Left hindlimb (tissue), 1 donor: ENCODE measurements at regions not wholly inside any gene's neighbourhood (a gene's known extent, or its start where the extent isn't known, plus 50 kb on each side); places are given as distances from the start of the nearest gene placed in this dataset.
"Not testable (repeated sequence)": the region's sequence is repeated elsewhere in the genome, so short reads cannot be mapped to it uniquely, and the experiment has no call there.

ENCODE experiments used
- DNase-seq: peaks from one replicate; pipeline ENCODE4 v3.0.0-alpha.2; 2018

DNA sequence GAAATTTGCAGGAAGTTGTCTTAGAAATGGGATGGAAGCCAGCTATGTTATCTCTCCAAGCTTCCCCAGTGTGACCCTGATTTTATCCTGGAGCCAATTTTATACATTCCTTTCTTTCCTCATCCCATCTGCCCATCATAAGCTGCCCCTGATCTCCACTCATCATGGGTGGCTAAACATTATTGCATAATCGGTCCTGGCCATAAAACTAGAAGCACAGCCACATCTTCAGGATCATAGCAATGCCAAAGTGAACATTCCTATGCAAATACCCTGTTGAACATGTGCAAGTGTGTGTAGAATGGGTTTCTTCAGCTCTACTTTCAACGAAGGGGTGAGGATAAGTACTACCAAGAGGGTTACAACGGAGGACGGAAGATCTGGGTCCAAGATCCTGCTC, 50.6 kb upstream of the COG2 start:
- DNase-seq, result no peak

DNA sequence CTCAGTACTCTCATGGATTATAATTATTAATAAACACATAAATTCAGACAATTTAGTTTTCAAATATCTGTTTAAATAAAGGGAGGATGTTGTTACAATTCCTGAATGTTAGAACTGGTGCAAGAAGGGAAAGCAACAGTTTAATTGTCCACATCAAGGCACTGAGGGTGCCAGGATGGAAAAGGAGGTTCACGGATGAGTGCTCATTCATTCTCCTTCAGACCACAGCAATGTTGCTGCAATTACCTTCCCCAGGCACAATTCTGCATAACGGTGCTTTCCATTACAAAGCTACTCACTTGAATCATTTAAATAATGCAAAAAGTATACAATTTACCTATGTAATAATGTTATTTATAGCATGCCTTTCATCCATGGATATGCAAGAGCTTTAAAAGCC, 52.3 kb upstream of the COG2 start:
- DNase-seq, result no peak

DNA sequence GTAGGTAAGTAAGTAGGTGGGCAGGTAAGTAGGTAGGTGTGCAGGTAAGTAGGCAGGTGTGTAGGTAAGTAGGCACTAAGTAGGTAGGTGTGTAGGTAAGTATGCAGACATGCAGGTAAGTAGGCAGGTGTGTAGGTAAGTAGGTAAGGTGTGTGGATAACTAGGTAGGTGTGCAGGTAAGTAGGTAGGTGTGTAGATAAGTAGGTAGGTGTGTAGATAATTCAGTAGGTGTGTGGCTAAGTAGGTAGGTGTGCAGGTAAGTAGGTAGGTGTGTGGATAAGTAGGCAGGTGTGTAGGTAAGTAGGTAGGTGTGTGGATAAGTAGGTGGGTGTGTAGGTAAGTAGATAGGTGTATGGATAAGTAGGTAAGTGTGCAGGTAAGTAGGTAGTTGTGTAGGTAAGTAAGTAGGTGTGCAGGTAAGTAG, 53.9 kb upstream of the COG2 start:
- DNase-seq, result no peak

DNA sequence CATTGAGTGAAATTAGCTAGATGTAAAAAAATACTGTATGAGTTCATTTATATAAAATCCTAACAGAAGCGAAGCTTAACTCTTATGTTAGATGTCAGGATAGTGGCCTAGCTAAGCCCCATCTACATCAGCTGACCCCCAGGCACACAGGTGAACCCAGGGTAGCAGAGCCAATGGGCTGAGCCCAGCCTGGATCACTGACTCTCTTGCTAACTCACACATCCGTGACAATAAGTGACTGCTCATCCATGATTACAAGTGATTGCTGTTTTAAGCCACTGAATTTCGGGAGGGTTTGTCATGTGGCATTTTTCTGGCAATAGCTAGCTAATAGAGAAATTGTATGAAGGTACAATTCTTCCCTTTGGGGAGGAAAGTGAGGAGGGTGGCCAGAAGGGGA, 55.2 kb upstream of the COG2 start:
- no peak for DNase-seq

DNA sequence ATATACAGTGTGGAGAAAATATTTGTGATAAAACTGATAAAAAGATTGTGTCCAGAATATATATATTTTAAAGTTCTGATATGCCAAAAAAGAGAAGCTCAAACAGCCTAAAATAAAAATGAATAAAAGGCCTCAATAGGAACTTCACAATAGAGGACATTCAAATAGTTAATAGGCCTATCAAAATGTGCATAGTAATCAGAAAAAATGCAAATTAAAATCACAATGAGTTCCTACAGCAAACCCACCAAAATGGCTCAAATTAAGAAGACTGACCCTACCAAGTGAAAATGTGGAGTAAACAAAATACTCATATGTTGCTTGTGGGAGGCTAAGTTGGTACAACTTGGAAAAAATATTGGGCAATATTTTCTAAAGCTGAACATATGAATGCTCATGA, 57.6 kb upstream of the COG2 start:
- no peak for DNase-seq

DNA sequence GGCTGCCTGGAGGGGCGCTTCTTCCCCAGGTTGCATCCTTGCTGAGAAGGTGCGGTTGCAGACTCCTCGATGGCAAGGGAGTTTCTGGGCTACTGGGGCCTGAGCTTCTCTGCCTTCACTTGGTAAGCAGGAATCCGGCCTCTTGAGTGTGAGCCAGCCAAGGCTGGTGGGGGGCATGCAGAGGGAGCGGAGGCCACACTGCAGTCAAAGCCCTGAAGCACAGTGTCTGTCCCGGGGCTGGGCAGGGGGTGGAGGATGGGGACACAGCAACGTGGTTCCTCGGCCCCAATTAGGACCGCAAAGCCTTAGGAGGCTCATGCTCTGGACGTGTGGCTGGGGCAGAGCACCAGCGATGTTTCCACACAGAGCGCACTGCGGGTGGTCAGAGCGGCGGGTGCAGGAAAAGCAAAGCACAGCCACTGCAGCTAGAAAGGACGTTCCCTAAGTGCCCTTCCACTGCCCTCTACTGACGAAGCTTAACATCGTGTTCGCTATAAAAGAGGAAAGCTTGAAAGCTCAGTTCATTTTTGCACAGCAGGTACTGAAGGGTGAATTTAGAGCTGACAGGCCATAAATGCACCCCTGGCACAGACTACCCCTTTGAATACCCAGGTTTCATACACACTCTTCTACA, 60.7 kb upstream of the COG2 start:
- DNase-seq, result no peak

DNA sequence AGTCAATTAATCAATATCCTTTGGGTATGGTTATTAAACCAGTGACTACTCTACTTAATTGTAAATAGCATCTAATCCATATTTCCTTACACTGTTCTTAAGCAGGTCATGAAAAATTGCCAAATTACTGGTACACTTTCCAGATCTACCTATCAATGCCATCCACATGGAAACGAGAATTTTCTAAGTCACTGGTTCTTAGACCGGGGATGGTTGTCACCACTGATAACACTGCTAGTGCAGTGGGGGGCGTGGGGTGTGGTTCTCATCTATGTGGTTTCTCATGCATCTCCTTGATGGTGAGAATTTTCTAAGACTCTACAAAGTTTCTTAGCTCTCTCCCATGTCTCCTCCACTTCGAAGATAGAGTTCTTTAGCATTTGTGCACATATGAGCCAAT, 63.7 kb upstream of the COG2 start:
- no peak for DNase-seq

DNA sequence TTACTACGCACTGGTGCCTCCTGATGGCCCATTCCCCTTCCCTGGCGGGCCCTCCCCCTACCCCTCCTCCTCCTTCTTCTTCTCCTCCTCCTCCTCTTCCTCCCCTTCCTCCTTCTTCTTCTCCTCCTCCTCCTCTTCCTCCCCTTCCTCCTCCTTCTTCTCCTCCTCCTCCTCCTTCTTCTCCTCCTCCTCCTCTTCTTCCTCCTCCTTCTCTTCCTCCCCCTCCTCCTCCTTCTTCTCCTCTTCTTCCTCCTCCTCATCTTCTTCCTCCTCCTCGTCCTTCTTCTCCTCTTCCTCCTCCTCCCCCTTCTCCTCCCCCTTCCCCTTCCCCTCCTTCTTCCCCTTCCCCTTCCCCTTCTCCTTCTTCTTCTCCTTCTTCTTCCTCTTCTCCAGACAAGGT, 64.7 kb upstream of the COG2 start:
- DNase-seq, result no peak

DNA sequence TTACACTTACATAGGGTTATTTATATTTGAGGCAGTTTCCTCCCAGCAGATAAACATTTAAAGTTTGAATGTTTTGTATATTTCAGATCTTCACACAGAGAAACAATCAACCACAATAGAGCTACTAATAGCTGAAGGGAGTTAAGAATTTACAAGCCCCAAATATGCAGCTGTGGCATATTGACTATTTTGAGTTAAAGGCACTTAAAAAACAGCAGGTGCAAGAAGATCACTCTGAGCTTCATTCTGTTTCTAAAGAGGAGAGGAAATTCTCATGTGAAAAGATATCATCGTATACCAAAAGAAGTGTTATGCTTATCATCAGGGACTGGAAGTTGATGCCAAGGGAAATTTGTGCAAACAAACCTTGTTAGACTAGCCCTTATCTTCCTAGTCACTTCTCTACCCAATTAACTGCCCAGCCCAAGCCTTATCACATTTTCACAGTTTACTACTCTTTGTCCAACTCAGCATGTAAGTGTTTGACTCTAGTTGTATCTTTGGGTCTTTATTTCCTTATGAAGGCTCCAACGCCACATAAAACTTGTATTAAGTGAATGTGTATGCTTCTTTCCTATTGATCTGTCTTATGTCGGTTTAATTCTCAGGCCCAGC, 66.3 kb upstream of the COG2 start:
- no peak for DNase-seq

DNA sequence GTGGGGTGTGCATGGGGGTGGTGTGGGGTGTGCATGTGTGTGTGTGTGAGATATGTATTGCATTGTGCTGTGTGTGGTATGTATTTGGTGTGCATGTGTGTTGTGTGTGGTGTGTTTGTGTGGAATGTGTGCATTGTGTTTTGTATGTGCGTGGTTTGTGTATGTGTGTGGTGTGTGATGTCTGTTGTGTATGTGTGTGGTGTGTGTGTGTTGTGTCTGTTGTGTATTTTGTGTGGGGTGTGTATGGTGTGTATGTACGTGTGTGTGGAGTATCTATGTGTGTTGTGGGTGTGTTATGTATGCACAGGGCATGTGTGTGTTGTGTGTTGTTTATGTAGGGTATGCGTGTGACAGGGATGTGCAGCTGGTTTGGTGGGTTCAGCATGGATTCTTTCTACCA, 67.8 kb upstream of the COG2 start:
- DNase-seq, result no peak

DNA sequence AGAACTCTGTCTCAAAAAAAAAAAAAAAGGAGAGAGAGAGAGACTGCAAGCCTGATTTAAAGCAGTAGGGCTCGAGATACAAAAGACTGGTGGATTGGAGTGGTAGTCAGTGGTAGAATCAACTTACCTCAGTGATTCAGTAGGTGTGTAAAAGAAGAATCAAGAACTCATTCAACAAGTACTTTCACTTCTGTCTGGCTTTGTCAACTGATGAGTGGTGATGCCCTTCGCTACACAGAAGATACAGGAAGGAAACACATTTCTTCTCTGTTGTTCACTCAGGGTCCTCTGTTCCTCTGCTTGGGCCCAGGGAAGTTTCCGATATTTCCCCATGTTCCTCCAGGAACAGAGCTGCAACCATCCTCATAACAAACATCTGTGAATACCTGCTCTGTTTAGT, 68.6 kb upstream of the COG2 start:
- DNase-seq, result no peak

DNA sequence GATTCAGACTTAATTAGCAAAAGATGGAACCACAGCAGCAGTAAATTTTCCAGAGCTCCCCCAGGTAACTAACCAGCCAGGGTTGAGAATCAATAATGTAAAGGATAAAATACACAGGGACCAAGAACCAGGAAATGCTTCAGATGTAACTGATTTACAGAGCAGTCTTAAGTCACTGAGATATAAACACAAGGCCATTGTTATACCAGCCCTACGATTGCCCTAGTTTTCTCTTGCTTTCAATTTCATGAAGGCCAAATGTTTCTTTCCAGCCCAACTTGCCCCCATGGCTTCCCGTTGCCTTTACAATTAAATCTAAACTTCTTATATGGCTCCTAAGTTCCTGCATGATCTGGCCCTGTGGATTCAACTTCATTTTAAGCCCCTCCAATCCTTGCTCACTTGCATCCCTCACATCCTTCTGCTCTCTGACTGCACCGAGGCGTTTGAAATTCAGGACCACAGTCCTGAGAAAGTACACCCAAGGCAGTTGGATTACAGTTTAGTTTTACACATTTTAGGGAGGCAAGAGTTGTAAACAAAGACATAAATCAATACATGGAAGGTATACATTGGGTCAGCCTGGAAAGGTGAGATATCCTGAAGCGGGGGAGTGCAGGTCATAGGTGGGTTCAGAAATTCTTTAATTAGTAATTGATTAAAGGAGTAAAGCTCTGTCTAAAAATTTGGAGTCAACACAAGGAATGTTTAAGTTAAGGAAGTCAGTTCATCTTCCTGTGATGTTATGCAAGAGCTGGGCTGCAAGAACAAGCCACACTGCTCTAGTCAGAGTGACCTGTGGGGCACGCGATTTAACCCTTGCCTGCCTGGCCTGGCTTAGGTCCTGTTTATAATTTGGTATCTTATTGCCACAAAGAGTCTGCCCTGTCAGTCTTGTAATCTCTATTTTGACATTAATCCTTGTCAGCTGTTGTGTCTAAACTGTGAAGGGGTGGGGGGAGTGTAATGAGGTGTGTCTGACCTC, 69.9 kb upstream of the COG2 start:
- DNase-seq, result no peak

DNA sequence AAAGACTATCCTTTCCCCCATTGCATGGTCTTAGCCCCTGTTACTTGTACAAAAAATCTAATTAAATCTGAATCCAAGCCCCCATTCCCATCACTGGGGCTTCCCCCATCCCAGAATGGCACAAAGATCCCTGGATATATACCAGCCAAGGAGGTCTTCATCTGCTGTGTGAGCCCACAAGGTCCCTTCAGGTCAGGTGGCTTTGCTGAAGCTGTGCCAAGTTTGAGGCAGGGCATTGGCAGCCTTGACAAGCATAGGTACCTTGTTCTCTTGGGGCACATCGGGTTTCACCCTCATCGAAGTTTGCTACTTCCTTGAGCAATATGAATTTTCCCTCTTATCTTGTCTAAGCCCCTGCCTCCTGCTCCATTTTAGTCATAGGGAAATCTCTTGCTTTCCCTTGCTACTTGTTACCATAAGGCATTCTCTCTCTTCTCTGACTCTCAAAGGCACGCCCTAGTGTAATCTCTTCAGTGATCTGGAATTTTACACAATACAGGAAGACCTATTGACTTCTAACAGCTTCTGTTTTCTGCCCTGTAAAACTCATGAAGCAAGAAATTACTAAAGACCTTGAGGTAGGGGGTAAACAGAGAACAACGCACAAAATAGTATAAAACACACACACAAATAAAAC, 71.4 kb upstream of the COG2 start:
- DNase-seq, result no peak

DNA sequence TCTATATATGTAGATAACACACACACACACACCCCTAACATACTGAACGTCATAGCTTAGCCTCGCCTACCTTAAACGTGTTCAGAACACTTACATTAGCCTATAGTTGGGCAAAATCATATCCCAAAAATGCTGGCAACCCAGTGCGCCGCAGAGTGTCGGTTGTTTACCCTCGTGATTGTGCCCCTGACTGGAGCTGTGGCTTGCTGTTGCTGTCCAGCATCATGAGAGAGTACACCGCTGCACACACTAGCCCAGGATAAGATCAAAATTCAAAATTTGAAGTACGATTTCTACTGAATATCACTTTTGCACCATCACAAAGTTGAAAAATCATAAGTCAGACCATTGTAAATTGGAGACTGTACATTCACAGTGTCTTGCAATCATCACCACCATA, 73.1 kb upstream of the COG2 start:
- no peak for DNase-seq

DNA sequence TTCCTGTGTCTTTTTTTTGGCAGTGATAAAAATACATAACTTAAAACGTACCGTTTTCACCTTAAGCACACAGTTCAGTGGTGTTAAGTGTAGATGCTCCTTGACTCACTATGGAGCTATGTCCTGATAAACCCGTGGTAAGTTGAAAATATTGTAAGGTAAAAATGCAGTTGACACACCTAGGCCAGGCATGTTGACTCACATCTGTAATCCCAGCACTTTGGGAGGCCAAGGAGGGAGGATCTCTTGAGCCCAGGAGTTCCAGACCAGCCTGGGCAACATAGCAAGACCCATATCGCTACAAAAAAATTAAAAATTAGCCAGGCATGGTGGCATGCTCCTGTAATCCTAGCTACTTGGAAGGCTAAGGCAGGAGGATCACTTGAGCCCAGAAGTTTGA, 73.6 kb upstream of the COG2 start:
- DNase-seq, result no peak

DNA sequence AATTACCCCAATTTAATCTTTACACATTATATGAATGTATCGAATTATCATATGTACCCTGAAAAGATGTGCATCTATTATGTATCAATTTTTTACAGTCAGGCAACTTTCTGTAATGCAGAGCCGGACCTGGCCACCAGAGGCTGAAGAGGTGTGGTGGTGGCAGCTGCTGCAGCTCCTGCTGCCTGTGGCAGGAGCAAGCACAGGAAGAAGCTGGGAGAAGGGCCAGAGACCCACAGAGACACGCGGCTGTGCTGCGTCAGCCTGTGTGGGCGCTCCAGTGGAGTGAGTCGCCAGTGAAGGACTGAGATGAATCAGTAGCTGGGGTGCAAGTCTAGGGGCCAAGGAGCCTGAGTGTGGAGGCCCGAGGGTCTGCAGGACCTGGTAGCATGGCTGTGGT, 74.3 kb upstream of the COG2 start:
- no peak for DNase-seq

DNA sequence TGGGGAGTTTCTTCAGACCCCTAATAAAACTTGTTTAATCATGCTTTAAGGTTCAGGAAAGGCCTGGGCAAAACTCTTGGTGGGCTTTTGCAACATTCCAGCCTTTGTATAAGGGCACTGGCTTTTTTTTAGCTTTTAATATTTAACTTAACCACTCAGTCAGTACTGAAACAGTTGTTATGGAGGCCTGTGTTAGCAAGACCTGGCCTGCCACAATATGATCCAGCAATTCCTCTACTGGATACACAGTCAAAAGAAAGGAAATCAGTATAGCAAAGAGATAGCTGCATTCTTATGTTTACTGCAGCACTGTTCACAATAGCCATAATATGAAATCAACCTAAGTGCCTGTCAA, 75.1 kb upstream of the COG2 start:
- DNase-seq, result no peak

DNA sequence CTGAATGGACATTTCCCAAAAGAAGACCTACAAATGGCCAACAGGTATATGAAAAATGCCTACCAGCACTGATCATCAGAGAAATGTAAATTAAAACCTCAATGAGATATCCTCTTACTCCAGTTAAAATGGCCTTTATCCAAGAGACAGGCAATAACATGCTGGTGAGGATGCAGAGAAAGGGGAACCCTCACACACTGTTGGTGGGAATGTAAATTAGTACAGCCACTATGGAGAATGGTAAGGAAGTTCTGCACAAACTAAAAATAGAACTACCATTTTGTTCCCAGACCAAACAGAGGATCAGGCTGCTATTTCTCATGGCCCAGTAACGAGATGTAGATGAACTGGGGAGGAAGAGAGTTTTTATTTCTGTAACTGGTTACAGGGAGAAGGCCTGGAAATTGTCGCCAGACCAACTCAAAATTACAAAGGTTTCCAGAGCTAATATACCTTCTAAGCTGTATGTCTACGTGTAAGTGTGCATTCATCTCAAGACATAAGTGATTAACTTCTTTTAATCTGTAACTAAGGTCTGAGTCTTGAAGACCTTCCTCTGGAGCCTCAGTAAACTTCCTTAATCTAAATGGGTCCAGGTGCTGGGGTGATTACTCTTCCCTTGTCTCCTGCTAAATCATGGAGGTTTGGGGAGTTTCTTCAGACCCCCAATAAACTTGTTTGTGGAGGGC, 75.6 kb upstream of the COG2 start:
- not testable (repeated sequence) for DNase-seq

DNA sequence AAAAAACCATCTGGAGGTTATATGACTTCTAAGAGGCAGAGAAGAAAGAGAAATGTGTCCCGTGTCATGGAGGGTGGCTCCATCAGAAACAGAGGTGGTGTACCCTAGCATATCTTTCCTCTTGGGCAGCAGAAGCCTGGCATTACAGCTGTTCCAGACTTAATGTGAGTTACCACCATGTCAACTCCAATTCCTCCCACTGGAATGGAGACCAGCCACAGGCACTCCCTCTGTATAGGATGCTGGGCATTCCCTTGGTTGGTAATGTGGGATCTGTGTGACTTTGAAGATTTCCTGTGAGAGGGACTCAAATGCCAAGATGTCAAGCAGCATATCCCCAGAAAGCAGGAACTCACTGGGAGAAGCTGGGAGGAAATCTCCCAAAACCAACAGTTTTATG, 77.1 kb upstream of the COG2 start:
- DNase-seq, result no peak

DNA sequence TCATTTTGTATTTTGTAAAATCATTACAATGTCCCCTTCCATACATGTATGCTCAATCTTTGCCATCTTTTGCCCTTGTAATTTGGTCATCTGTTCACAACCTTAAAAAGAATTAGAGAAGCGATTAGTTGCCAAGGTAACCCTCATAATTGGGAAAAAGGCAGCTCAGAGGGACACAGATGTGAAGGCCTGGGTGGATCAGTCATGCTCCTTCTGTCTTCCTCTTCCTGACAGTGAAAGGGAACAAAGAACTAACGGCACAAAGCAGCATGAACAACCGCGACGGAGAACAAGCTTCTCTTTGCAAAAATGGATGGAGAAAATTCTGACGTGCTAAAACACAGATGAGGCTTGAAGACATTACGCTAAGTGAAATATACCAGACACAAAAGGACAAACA, 78.7 kb upstream of the COG2 start:
- DNase-seq, result no peak

DNA sequence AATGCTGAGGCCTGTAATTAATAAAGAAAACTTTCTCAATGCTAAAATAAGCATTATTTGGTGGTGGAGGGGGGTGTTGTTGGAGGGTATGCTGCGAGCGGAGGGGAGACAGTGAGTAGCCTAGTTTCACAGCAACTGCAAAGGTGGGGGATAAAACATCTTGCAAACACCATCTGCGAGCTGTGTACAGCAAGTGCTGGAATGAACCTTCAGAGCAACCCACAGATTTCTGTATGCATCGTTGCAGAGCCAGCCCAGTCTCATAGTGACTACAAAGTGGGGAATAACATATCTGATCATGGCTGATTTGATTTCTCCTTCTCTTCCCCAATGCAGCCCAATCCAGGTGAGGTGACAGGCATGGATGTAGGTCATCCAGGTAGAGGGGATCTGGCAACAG, 80.7 kb upstream of the COG2 start:
- no peak for DNase-seq

DNA sequence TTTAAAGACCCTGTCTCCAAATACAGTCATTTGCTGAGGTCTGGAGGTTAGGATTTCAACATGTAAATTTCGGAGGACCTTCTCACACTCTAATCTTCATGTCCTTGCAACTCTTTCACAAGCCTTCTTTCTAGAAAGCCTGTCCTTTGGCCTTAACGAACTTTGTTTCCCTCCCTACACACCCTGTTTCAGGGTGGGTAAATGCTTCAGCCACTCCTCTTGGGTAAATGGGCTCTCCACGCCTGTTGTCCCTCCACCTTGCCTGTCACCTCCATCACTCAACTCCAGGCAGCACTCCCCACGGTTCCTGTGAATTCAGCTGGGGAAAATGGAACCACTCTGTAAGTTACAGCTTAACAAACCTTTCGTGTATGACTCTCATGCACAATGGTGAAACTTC, 84.0 kb upstream of the COG2 start:
- DNase-seq, result no peak

DNA sequence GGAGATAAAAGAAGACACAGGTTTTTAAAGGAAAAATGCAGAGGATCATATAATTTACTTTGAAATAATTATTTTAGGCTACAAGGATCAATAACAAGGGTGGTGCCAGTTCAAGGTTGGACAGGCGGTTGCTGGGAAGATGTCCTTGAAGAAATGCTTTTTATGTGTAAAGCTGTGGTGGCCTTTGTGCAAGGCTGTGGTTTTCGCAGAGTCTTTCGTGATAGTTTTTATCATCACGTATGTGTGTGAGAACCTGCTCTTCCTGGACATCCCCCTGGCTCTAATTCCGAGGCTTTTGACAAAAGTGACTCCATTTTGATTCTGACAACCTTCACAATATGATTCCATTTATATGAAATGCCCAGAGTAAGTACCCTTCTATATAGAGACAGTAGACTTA, 85.8 kb upstream of the COG2 start:
- no peak for DNase-seq
